ENCODE measurements at regions not wholly inside any gene's neighbourhood (a gene's known extent, or its start where the extent isn't known, plus 50 kb on each side); places are given as distances from the start of the nearest gene placed in this dataset.

DNA sequence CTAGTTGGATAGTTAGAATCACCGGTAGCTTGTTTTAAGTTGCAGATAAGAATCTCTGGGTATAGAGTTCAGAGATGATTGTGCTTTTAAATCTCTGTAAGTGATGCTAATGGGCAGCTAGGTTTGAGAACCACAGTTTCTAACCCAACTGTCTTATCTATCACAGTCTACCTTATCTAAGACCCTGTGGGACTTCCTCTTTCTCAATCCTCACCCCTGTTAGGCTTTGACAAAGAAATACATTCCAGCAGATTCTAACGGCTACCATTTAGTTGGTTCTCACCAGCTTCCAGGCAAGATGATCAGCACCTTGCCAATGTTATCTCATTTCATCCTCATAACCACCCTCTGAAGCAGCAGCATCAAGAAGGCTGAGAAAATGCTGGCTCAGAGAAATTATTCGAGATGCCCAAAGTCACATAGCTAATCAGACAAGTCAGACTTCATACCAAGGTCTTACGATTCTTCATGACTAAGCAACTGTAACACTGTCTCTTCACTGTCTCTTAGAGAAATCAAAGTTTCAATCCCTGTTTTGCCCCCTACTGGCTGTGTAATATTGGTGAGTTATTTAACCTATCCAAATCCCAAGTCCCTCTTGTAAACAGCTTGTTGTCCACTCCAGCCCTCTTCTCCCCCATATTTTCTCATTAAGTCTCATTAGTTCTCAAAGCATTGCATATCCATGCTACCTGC is 192.4 kb upstream of the API5 start:
- peaks cover 0 to 8% (median 0%) of the 10 kb centered on the region in 11 donors for H3K9me3 Mint-ChIP-seq
- CTCF ChIA-PET, result no interaction called here
- ATAC-seq, result no peak
- peaks cover 0 to 1% (median 0%) of the 10 kb centered on the region in 7 donors for H3K4me1 Mint-ChIP-seq
- POLR2A ChIA-PET, result no interaction called here
- Histone ChIP-seq H3K36me3 (ENCODE audit: control insufficient read depth in 2 of 3, insufficient read depth in 3 of 3, low read length in 3 of 3) (no peaks in the 10 kb centered on the region), H3K27ac (ENCODE audit: low read depth, low read length) (no peak overlapping the region), H3K4me3 (ENCODE audit: low read length) (no peak overlapping the region), H3K27me3 (ENCODE audit: control insufficient read depth in 2 of 2, insufficient read depth in 2 of 2, low read length in 2 of 2) (no peaks in the 10 kb centered on the region), H3K4me1 (ENCODE audit: control insufficient read depth in 2 of 2, insufficient read depth in 2 of 2, low read length in 2 of 2) (no peaks in the 10 kb centered on the region), H3K9me3 (ENCODE audit: control insufficient read depth in 2 of 3, low read length in 3 of 3) (no peaks in the 10 kb centered on the region)
- DNase-seq, result no peak
- H3K27ac Mint-ChIP-seq, result no peak overlapping the region
- no peak overlapping the region for H3K4me3 Mint-ChIP-seq
- intact Hi-C loops (cut with micrococcal nuclease), result no loop called here
- H3K27me3 Mint-ChIP-seq, result peaks cover 0 to 3% (median 0%) of the 10 kb centered on the region in 5 donors
- H3K36me3 Mint-ChIP-seq, result no peaks in the 10 kb centered on the region

DNA sequence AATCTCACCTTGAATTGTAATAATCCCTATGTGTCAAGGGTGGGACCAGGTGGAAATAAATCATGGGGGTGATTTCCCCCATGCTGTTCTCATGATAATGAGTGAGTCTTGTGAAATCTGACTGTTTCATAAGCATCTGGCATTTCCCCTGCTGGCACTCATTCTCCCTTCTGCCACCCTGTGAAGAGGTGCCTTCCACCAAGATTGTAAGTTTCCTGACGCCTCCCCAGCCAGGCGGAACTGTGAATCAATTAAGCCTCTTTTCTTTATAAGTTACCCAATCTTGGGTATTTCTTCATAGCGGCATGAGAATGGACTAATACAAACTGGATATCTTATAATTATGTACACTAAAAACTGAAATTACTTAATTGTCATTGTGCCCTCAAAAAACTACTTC is 189.2 kb upstream of the API5 start:
- ChIA-PET CTCF (no interaction called here), POLR2A (no interaction called here)
- no peaks in the 10 kb centered on the region for H3K9me3 ChIP-seq (ENCODE audit: control insufficient read depth in 2 of 3, low read length in 3 of 3)
- no peak overlapping the region for H3K4me3 Mint-ChIP-seq
- H3K4me1 Mint-ChIP-seq, result no peaks in the 10 kb centered on the region
- no peak overlapping the region for H3K27ac ChIP-seq (ENCODE audit: low read depth, low read length)
- H3K27me3 ChIP-seq (ENCODE audit: control insufficient read depth in 2 of 2, insufficient read depth in 2 of 2, low read length in 2 of 2), result no peaks in the 10 kb centered on the region
- H3K9me3 Mint-ChIP-seq, result peaks cover 0 to 8% (median 0%) of the 10 kb centered on the region in 11 donors
- no peak overlapping the region for H3K4me3 ChIP-seq (ENCODE audit: low read length)
- H3K36me3 ChIP-seq (ENCODE audit: control insufficient read depth in 2 of 3, insufficient read depth in 3 of 3, low read length in 3 of 3), result no peaks in the 10 kb centered on the region
- H3K27me3 Mint-ChIP-seq, result peaks cover 0 to 8% (median 0%) of the 10 kb centered on the region in 5 donors
- ATAC-seq, result no peak
- H3K4me1 ChIP-seq (ENCODE audit: control insufficient read depth in 2 of 2, insufficient read depth in 2 of 2, low read length in 2 of 2), result no peaks in the 10 kb centered on the region
- H3K36me3 Mint-ChIP-seq, result no peaks in the 10 kb centered on the region
- intact Hi-C loops (cut with micrococcal nuclease), result no loop called here
- H3K27ac Mint-ChIP-seq, result no peak overlapping the region
- no peak for DNase-seq

DNA sequence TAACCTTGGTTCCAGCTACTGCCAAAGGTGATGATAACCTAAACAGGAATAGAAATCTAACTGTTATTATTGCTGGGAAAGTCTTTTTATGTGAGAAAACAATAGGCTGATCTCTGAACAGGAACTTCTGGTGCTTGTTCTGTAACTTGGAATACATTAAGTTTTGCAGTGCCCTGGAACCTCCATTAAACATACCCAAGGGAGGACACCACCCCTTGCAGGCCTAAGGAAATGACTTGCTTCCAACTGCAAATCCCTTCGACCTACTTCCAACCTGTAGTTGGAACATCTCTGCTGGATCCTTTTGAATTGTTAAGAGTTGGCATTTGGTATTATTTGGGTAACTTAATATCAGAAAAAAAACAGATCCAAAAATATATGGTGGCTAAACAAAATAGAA is 188.4 kb upstream of the API5 start:
- Mint-ChIP-seq H3K4me3 (no peak overlapping the region), H3K27me3 (peaks cover 0 to 5% (median 0%) of the 10 kb centered on the region in 5 donors), H3K4me1 (no peaks in the 10 kb centered on the region), H3K27ac (no peak overlapping the region), H3K9me3 (peaks cover 0 to 6% (median 0%) of the 10 kb centered on the region in 11 donors), H3K36me3 (no peaks in the 10 kb centered on the region)
- H3K9me3 ChIP-seq (ENCODE audit: control insufficient read depth in 2 of 3, low read length in 3 of 3), result no peaks in the 10 kb centered on the region
- H3K27me3 ChIP-seq (ENCODE audit: control insufficient read depth in 2 of 2, insufficient read depth in 2 of 2, low read length in 2 of 2), result no peaks in the 10 kb centered on the region
- ChIA-PET CTCF (no interaction called here), POLR2A (no interaction called here)
- H3K36me3 ChIP-seq (ENCODE audit: control insufficient read depth in 2 of 3, insufficient read depth in 3 of 3, low read length in 3 of 3), result no peaks in the 10 kb centered on the region
- ATAC-seq, result no peak
- intact Hi-C loops (cut with micrococcal nuclease), result no loop called here
- H3K4me1 ChIP-seq (ENCODE audit: control insufficient read depth in 2 of 2, insufficient read depth in 2 of 2, low read length in 2 of 2), result no peaks in the 10 kb centered on the region
- no peak overlapping the region for H3K27ac ChIP-seq (ENCODE audit: low read depth, low read length)
- H3K4me3 ChIP-seq (ENCODE audit: low read length), result no peak overlapping the region
- no peak for DNase-seq

DNA sequence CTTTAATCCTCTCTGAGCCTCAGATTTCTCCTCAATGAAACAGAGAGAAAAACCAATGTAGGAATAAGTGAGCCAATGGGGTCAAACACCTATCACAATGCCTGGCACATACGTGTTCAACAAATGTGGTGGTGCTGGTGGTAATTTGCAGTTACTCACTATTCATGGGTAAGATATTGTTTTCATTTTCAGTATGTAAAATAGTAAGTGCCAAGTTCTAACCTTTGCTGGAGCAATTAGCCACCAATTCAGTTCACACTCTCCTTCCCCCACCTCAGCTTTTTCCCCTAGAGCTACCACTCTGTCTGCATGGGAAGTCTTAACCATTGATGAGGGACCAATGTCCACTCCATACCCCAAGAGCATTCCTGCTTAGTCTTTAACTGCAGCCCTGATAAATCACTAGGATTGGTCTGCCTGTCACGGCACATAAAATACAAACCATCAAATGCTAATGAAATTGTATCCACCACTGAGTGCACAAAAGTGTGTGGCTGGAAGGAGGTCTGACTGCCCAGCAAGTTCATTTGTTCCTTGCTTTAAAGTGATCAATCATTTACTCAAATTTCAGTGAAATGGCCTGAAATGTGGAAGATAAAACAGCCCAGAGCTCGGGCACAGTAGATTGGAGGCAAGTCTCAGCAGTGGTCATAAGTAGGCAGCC is 187.4 kb upstream of the API5 start:
- Histone ChIP-seq H3K27ac (ENCODE audit: low read depth, low read length) (no peak overlapping the region), H3K9me3 (ENCODE audit: control insufficient read depth in 2 of 3, low read length in 3 of 3) (no peaks in the 10 kb centered on the region), H3K4me1 (ENCODE audit: control insufficient read depth in 2 of 2, insufficient read depth in 2 of 2, low read length in 2 of 2) (no peaks in the 10 kb centered on the region), H3K27me3 (ENCODE audit: control insufficient read depth in 2 of 2, insufficient read depth in 2 of 2, low read length in 2 of 2) (no peaks in the 10 kb centered on the region), H3K36me3 (ENCODE audit: control insufficient read depth in 2 of 3, insufficient read depth in 3 of 3, low read length in 3 of 3) (no peaks in the 10 kb centered on the region), H3K4me3 (ENCODE audit: low read length) (no peak overlapping the region)
- DNase-seq, result no peak
- Mint-ChIP-seq H3K36me3 (no peaks in the 10 kb centered on the region), H3K4me3 (no peak overlapping the region), H3K27me3 (peaks cover 0 to 5% (median under 1%) of the 10 kb centered on the region in 5 donors), H3K27ac (no peak overlapping the region), H3K9me3 (peaks cover 0 to 4% (median 0%) of the 10 kb centered on the region in 11 donors), H3K4me1 (no peaks in the 10 kb centered on the region)
- no peak for ATAC-seq
- POLR2A ChIA-PET, result no interaction called here
- CTCF ChIA-PET, result no interaction called here
- intact Hi-C loops (cut with micrococcal nuclease), result no loop called here

DNA sequence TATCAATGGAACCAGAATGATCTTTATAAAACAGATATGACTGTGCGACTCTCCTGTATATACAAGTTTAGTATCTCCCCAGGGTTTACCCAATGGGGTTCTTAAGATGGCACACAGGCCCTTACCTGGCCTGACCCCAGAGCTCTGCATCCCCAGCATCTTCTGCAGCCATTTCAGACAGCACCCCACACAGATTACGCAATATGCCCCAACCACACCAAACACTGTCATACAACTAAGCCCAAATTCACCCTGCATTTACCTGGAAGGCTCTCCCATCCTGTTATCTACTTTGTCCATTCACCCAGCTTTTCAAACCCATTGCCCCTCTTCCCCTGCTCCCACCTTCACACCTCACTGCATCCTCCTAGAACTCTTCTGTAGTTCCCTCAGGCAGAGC is 182.5 kb upstream of the API5 start:
- ATAC-seq (no peak), DNase-seq (no peak)
- no peaks in the 10 kb centered on the region for H3K4me1 ChIP-seq (ENCODE audit: control insufficient read depth in 2 of 2, insufficient read depth in 2 of 2, low read length in 2 of 2)
- no peaks in the 10 kb centered on the region for H3K36me3 ChIP-seq (ENCODE audit: control insufficient read depth in 2 of 3, insufficient read depth in 3 of 3, low read length in 3 of 3)
- Mint-ChIP-seq H3K4me3 (no peak overlapping the region), H3K4me1 (no peaks in the 10 kb centered on the region), H3K36me3 (no peaks in the 10 kb centered on the region), H3K27ac (no peak overlapping the region), H3K9me3 (peaks cover 0 to 8% (median 0%) of the 10 kb centered on the region in 11 donors), H3K27me3 (peaks cover 0 to 12% (median 5%) of the 10 kb centered on the region in 5 donors)
- no peaks in the 10 kb centered on the region for H3K9me3 ChIP-seq (ENCODE audit: control insufficient read depth in 2 of 3, low read length in 3 of 3)
- CTCF ChIA-PET, result no interaction called here
- intact Hi-C loops (cut with micrococcal nuclease), result no loop called here
- POLR2A ChIA-PET, result no interaction called here
- no peaks in the 10 kb centered on the region for H3K27me3 ChIP-seq (ENCODE audit: control insufficient read depth in 2 of 2, insufficient read depth in 2 of 2, low read length in 2 of 2)
- H3K4me3 ChIP-seq (ENCODE audit: low read length), result no peak overlapping the region
- no peak overlapping the region for H3K27ac ChIP-seq (ENCODE audit: low read depth, low read length)

DNA sequence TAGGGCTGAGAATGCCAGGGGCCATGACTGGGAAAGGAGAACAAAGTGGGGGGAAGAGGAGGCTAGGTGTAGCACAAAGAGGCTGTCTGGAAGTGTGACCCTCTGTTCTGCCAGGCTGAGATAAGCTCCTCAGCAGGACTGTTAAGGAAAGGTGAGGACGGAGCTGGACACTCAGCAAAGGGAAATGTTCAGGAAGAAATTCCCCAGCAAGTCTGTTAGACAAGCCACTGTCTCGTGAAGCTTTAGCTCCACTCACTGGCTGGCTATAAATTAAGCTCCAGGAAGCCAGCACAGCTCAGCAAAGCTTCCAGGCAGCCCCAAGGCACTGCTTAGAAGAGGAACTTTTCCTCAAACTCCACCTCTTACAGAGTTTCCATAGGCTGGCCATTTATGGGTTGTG is 181.2 kb upstream of the API5 start:
- Mint-ChIP-seq H3K27ac (no peak overlapping the region), H3K4me1 (no peaks in the 10 kb centered on the region), H3K36me3 (no peaks in the 10 kb centered on the region), H3K9me3 (peaks cover 0 to 8% (median 0%) of the 10 kb centered on the region in 11 donors), H3K27me3 (peaks cover 0 to 12% (median 5%) of the 10 kb centered on the region in 5 donors), H3K4me3 (no peak overlapping the region)
- no peak overlapping the region for H3K4me3 ChIP-seq (ENCODE audit: low read length)
- no peaks in the 10 kb centered on the region for H3K36me3 ChIP-seq (ENCODE audit: control insufficient read depth in 2 of 3, insufficient read depth in 3 of 3, low read length in 3 of 3)
- ChIA-PET POLR2A (no interaction called here), CTCF (no interaction called here)
- no peak overlapping the region for H3K27ac ChIP-seq (ENCODE audit: low read depth, low read length)
- intact Hi-C loops (cut with micrococcal nuclease), result no loop called here
- no peak for DNase-seq
- H3K9me3 ChIP-seq (ENCODE audit: control insufficient read depth in 2 of 3, low read length in 3 of 3), result no peaks in the 10 kb centered on the region
- H3K4me1 ChIP-seq (ENCODE audit: control insufficient read depth in 2 of 2, insufficient read depth in 2 of 2, low read length in 2 of 2), result no peaks in the 10 kb centered on the region
- no peak for ATAC-seq
- H3K27me3 ChIP-seq (ENCODE audit: control insufficient read depth in 2 of 2, insufficient read depth in 2 of 2, low read length in 2 of 2), result no peaks in the 10 kb centered on the region

DNA sequence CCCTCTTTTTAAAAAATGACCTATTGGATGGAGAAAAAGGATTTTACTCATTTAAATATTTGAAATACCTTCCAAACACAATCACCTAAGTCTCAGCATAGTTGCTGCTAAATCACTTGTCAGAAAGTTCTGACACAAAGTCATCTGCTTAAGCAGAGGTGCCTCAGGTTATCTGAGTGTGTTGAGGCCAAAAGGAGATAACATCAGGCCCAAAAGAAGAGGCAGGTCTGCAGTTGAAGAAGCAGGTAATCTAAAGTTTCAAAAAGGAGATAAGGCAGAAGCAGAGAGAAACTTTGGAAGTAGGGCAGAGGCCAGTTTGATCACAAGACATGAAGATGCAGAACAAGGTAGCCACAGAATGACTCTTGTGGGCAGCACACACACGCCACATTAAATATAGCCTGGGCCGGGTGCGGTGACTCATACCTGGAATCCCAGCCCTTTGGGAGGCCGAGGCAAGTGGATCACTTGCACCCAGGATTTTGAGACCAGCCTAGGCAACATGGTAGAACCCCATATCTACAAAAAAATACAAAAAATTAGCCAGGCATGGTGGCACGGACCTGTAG is 175.7 kb upstream of the API5 start:
- intact Hi-C loops (cut with micrococcal nuclease), result no loop called here
- ChIA-PET CTCF (no interaction called here), POLR2A (no interaction called here)
- no peaks in the 10 kb centered on the region for H3K27me3 ChIP-seq (ENCODE audit: control insufficient read depth in 2 of 2, insufficient read depth in 2 of 2, low read length in 2 of 2)
- peaks cover 0 to 2% (median 0%) of the 10 kb centered on the region in 7 donors for H3K4me1 Mint-ChIP-seq
- ATAC-seq, result no peak
- no peaks in the 10 kb centered on the region for H3K36me3 ChIP-seq (ENCODE audit: control insufficient read depth in 2 of 3, insufficient read depth in 3 of 3, low read length in 3 of 3)
- H3K36me3 Mint-ChIP-seq, result no peaks in the 10 kb centered on the region
- H3K9me3 Mint-ChIP-seq, result peaks cover 0 to 14% (median 4%) of the 10 kb centered on the region in 11 donors
- DNase-seq, result no peak
- no peak overlapping the region for H3K27ac Mint-ChIP-seq
- H3K9me3 ChIP-seq (ENCODE audit: control insufficient read depth in 2 of 3, low read length in 3 of 3), result no peaks in the 10 kb centered on the region
- no peaks in the 10 kb centered on the region for H3K4me1 ChIP-seq (ENCODE audit: control insufficient read depth in 2 of 2, insufficient read depth in 2 of 2, low read length in 2 of 2)
- H3K27ac ChIP-seq (ENCODE audit: low read depth, low read length), result no peak overlapping the region
- no peak overlapping the region for H3K4me3 ChIP-seq (ENCODE audit: low read length)
- no peak overlapping the region for H3K4me3 Mint-ChIP-seq
- peaks cover 0 to 5% (median 3%) of the 10 kb centered on the region in 5 donors for H3K27me3 Mint-ChIP-seq

Measured in naive thymus-derived CD4-positive, alpha-beta T cell (primary cell).